ENCODE measurements at regions not wholly inside any gene's neighbourhood (a gene's known extent, or its start where the extent isn't known, plus 50 kb on each side); places are given as distances from the start of the nearest gene placed in this dataset.
"Not testable (repeated sequence)": the region's sequence is repeated elsewhere in the genome, so short reads cannot be mapped to it uniquely, and the experiment has no call there.

DNA sequence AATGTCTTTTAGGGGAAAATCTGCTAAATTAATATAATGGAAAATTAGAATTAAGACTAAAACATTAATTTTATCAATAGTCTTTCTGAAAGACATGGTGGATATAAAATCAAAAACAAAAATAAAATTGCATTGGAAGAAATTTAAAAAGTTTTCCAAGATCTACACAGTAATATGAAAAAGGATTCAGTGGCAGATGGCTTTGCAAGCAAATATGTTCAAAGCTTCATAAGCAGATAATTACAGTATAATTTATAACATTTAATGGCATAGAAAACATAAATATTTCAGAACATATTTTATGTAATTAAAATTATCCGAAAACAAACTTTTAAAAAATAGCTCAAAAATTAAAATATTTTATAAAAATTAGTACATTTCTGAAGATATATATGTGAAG lies 512.4 kb upstream of the CYLC2 start:
- Histone ChIP-seq H3K9ac (no peak overlapping the region), H3K9me3 (ENCODE audit: low read depth) (peaks cover 7% of the 10 kb centered on the region), H3K27me3 (no peaks in the 10 kb centered on the region), H4K20me1 (ENCODE audit: low read depth) (no peaks in the 10 kb centered on the region), H3K4me3 (no peak overlapping the region), H3K36me3 (no peaks in the 10 kb centered on the region), H3F3A (ENCODE audit: low read depth) (no peaks in the 10 kb centered on the region), H3K79me2 (ENCODE audit: low read depth) (no peaks in the 10 kb centered on the region), H3K4me2 (no peak overlapping the region), H3K27ac (no peak overlapping the region), H3K4me1 (no peaks in the 10 kb centered on the region), H2AFZ (replicated peaks) (no peak overlapping the region)
- no peaks in the 10 kb centered on the region for H3K4me1 Mint-ChIP-seq
- no peaks in the 10 kb centered on the region for H3K27me3 Mint-ChIP-seq (ENCODE audit: insufficient read depth, low read depth)
- TF ChIP-seq EZH2 (IDR thresholded peaks at IDR 0.05), result no peak
- no peak overlapping the region for H3K27ac Mint-ChIP-seq
- no peaks in the 10 kb centered on the region for H3K9me3 Mint-ChIP-seq
- no peak for DNase-seq (ENCODE audit: low spot score)
- no peaks in the 10 kb centered on the region for H3K36me3 Mint-ChIP-seq
- no peak overlapping the region for H3K4me3 Mint-ChIP-seq

DNA sequence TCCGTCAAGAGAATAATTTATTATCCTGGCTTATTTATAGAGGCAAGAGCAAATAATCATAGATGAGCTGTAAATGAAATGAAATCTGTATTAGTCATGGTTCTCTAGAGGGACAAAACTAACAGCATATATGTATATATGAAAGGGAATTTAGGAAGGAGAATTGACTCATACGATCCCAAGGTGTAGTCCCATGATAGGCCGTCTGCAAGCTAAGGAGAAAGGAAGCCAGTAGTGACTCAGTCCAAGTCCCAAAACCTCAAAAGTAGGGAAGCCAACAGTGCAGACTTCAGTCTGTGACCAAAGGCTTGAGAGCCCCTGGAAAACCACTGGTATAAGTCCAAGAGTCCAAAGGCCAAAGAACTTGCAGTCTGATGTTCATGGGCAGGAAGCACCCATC lies 515.9 kb upstream of the CYLC2 start:
- H3K27me3 Mint-ChIP-seq (ENCODE audit: insufficient read depth, low read depth), result no peaks in the 10 kb centered on the region
- H3K4me3 Mint-ChIP-seq, result no peak overlapping the region
- Histone ChIP-seq H3F3A (ENCODE audit: low read depth) (no peaks in the 10 kb centered on the region), H3K4me3 (no peak overlapping the region), H3K9me3 (ENCODE audit: low read depth) (peaks cover 7% of the 10 kb centered on the region), H2AFZ (replicated peaks) (no peak overlapping the region), H4K20me1 (ENCODE audit: low read depth) (no peaks in the 10 kb centered on the region), H3K27ac (no peak overlapping the region), H3K79me2 (ENCODE audit: low read depth) (no peaks in the 10 kb centered on the region), H3K4me2 (no peak overlapping the region), H3K9ac (no peak overlapping the region), H3K27me3 (no peaks in the 10 kb centered on the region), H3K4me1 (no peaks in the 10 kb centered on the region), H3K36me3 (no peaks in the 10 kb centered on the region)
- H3K27ac Mint-ChIP-seq, result no peak overlapping the region
- no peaks in the 10 kb centered on the region for H3K4me1 Mint-ChIP-seq
- no peak for DNase-seq (ENCODE audit: low spot score)
- no peaks in the 10 kb centered on the region for H3K36me3 Mint-ChIP-seq
- no peaks in the 10 kb centered on the region for H3K9me3 Mint-ChIP-seq
- TF ChIP-seq EZH2phosphoT487 (IDR thresholded peaks at IDR 0.05) (no peak), EZH2 (IDR thresholded peaks at IDR 0.05) (no peak)
- TF ChIP-seq, protein P1, sequence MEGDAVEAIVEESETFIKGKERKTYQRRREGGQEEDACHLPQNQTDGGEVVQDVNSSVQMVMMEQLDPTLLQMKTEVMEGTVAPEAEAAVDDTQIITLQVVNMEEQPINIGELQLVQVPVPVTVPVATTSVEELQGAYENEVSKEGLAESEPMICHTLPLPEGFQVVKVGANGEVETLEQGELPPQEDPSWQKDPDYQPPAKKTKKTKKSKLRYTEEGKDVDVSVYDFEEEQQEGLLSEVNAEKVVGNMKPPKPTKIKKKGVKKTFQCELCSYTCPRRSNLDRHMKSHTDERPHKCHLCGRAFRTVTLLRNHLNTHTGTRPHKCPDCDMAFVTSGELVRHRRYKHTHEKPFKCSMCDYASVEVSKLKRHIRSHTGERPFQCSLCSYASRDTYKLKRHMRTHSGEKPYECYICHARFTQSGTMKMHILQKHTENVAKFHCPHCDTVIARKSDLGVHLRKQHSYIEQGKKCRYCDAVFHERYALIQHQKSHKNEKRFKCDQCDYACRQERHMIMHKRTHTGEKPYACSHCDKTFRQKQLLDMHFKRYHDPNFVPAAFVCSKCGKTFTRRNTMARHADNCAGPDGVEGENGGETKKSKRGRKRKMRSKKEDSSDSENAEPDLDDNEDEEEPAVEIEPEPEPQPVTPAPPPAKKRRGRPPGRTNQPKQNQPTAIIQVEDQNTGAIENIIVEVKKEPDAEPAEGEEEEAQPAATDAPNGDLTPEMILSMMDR (IDR thresholded peaks at IDR 0.05), result no peak

DNA sequence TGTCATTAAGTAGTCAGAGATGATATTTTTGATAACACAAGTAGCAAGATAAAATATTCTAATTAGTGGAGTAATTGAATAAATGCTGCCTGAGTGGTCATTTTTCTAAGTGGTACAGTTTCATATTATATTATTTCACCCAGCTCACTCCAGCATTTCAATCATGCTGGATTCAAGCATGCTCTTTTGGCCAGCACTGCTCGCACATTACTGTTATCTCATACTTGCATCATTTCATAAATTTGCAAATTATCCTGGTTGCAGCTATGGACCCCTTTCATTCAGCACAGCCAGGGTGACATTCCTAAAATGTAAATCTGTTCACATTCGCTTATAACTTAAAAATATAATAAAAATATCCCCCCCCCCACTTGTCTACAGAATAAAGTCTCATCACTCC lies 520.8 kb upstream of the CYLC2 start:
- Histone ChIP-seq H3K9me3 (ENCODE audit: low read depth) (peaks cover 5% of the 10 kb centered on the region), H3K9ac (no peak overlapping the region), H4K20me1 (ENCODE audit: low read depth) (no peaks in the 10 kb centered on the region), H3K79me2 (ENCODE audit: low read depth) (no peaks in the 10 kb centered on the region), H3K36me3 (no peaks in the 10 kb centered on the region), H3K4me2 (no peak overlapping the region), H3F3A (ENCODE audit: low read depth) (no peaks in the 10 kb centered on the region), H3K4me3 (no peak overlapping the region), H3K27ac (no peak overlapping the region), H3K27me3 (no peaks in the 10 kb centered on the region), H2AFZ (replicated peaks) (no peak overlapping the region), H3K4me1 (no peaks in the 10 kb centered on the region)
- Mint-ChIP-seq H3K27me3 (ENCODE audit: insufficient read depth, low read depth) (no peaks in the 10 kb centered on the region), H3K36me3 (no peaks in the 10 kb centered on the region), H3K4me1 (no peaks in the 10 kb centered on the region), H3K4me3 (no peak overlapping the region), H3K9me3 (no peaks in the 10 kb centered on the region), H3K27ac (no peak overlapping the region)
- TF ChIP-seq EZH2 (IDR thresholded peaks at IDR 0.05) (no peak), EZH2phosphoT487 (IDR thresholded peaks at IDR 0.05) (no peak)
- TF ChIP-seq, protein P1 (IDR thresholded peaks at IDR 0.05), result no peak
- DNase-seq (ENCODE audit: low spot score), result no peak

DNA sequence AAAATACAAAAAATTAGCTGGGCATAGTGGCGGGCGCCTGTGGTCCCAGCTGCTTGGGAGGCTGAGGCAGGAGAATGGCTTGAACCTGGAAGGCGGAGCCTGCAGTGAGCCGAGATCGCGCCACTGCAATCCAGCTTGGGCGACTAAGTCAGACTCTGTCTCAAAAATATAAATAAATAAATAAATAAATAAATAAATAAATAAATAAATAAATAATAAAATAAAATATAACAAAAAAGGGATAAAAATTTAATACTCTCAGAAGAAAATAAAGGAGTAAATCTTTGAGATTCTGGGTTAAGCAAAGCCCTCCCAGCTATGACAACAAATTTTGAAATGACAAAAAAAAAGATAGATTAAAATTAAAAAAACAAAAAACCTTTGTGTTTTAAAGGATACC lies 525.7 kb upstream of the CYLC2 start:
- H3K27me3 Mint-ChIP-seq (ENCODE audit: insufficient read depth, low read depth); H3K27me3 ChIP-seq; H3K27ac ChIP-seq; H3K36me3 ChIP-seq; H3F3A ChIP-seq (ENCODE audit: low read depth); H3K4me1 ChIP-seq; DNase-seq (ENCODE audit: low spot score); H3K9me3 ChIP-seq (ENCODE audit: low read depth); H4K20me1 ChIP-seq (ENCODE audit: low read depth); H3K4me3 ChIP-seq; H3K27ac Mint-ChIP-seq; H3K36me3 Mint-ChIP-seq; H3K4me2 ChIP-seq; H3K9ac ChIP-seq; H2AFZ ChIP-seq (replicated peaks); H3K4me3 Mint-ChIP-seq; H3K4me1 Mint-ChIP-seq; H3K79me2 ChIP-seq (ENCODE audit: low read depth); H3K9me3 Mint-ChIP-seq: not testable (repeated sequence)

Measured in neural progenitor cell (in vitro differentiated cells).